ENCODE measurements at regions not wholly inside any gene's neighbourhood (a gene's known extent, or its start where the extent isn't known, plus 50 kb on each side); places are given as distances from the start of the nearest gene placed in this dataset.

DNA sequence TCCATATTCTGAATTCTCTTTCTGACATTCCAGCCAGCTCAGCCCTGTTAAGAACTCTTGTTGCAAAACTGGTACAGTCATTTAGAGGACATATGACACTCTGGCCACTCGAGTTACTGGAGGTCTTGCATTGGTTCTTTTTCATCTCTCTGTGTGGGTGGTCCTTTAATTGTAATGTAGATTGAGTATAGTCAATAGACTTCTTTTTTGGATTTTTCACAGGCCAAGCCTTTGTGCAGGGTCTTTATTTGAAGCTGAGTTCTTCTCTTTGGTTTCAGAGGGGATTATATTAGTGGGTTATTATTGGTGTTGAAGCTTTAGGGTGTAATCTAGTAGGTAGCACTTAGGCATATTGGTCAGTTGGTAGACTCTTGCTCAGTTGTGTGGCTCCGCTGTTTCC lies 118.0 kb upstream of the GIMD1 start:
- no peak for DNase-seq (ENCODE audit: extremely low read depth in 1 of 11, low read depth in 9 of 11, low spot score in 4 of 11)

DNA sequence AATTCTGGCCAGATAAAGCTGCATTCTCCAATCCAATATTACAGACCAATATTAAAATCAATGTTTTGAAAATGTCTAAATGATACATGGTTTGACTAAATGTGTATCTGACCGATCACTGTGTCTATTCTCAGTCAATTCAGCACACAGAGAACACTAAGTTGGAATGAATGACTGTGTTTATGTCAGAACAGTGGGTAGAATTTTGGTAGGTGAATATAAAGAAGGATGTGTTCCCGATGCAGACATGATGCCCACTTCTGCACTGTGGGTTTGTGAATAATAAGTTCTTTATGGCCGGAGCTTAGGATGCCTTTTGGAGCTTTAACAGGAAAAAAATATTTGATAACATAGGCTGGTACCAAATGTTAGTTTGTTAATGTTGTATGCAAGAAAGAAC lies 113.2 kb upstream of the GIMD1 start:
- DNase-seq (ENCODE audit: extremely low read depth in 1 of 11, low read depth in 9 of 11, low spot score in 4 of 11): no peak

DNA sequence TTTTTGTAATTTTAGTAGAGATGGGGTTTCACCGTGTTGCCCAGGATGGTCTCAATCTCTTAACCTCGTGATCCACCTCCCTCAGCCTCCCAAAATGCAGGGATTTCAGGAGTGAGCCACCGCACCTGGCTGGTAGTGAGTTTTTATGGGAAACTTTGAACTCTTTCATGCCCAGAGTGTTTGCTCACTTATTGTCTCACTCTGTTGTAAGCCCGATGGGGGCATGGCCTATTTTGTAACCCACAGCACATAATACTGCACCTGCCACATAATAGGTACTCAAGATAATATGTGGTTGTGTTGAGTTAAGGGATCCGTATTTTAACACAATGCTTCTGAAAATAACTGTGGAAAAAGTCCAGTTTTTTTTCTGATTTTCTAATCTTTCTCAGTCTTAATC lies 109.6 kb upstream of the GIMD1 start:
- DNase-seq (ENCODE audit: extremely low read depth in 1 of 11, low read depth in 9 of 11, low spot score in 4 of 11): no peak

DNA sequence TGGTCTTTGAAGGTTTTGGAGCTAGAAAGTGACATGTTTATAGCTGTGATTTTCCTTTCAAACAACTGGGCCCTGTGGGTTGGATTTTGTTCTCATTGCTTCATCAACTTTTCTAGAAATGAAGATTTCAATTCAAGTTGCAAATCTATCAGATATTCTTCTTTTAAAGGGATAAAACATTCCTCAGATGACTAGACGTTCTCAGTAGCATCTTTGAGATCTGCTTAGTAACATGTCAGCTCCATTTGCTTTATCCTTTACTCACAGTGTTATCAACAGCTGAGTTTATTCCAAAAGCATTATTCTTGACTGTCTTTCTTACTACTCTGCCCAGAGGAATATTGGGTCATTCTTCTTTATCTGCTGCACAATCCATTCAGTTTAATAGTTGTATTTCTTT lies 108.2 kb upstream of the GIMD1 start:
- no peak for DNase-seq (ENCODE audit: extremely low read depth in 1 of 11, low read depth in 9 of 11, low spot score in 4 of 11)

DNA sequence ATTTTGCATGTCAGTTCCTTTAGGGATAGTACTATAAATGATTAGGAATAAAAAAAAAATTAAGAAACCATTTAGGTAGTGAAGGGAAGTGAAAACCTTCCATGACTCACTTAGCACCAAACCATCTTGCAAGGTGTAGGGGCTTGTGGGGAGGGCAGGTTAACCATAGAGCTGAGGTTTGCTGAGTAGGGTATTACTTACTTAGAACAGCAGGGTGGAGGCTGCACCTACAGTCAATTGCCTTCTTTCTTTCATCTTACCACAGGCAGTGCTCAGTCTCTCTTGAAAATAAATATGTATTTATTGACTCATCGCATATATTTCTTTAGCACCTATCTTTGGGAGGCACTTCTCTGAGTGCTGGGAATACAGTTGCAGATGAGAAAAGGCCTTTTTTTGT lies 104.9 kb upstream of the GIMD1 start:
- DNase-seq (ENCODE audit: extremely low read depth in 1 of 11, low read depth in 9 of 11, low spot score in 4 of 11): no peak

DNA sequence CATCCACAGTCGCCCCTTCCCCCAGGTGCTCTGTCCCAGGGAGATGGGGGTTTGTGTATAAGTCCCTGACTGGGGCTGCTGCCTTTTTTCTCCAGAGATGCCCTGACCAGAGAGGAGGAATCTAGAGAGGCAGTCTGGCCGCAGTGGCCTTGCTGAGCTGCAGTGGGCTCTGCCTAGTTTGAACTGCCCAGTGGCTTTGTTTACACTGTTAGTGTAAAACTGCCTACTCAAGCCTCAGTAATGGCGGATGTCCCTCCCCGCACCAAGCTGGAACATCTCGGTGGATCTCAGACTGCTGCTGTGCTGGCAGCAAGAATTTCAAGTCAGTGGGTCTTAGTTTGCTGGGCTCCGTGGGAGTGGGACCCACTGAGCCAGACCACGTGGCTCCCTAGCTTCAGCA lies 102.6 kb upstream of the GIMD1 start:
- DNase-seq (ENCODE audit: extremely low read depth in 1 of 11, low read depth in 9 of 11, low spot score in 4 of 11): no peak

DNA sequence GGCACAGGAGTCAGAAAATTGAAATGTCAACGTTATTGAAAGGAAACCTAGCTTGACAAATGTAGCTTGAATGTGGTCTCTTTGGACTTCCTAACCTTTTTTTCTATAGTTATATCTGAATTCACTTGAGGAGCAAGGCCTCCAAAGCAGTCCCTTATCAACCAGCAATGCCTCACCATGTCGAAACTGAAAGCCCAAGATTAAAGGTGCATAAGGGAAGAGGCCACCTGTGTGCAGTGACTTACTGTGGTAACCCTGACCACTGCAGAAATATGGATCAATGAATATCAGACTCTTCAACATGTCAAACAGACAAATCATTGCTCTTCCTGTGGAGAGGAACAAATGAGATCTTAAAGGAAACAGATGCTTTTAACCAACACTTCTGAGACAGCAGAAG lies 95.0 kb upstream of the GIMD1 start:
- no peak for DNase-seq (ENCODE audit: extremely low read depth in 1 of 11, low read depth in 9 of 11, low spot score in 4 of 11)

DNA sequence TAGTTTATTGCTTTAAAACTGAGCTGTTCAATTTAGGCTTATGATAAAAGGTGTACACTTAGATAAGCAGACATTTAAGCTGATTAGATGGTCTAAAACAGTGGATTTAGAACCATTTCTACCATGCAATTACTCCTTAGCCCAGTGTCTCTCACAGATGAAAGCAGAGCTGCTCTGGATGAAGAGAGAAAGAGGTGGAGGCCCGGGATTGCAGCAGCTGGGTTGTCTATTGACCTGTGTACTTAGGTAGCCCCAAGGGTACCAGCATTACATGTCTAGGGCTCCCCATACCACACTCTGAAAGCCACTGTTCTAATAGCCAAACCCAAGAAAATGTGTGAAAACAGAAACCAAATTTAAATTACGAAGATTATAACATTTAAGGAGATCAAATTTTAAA lies 86.0 kb upstream of the GIMD1 start:
- DNase-seq (ENCODE audit: extremely low read depth in 1 of 11, low read depth in 9 of 11, low spot score in 4 of 11): no peak

DNA sequence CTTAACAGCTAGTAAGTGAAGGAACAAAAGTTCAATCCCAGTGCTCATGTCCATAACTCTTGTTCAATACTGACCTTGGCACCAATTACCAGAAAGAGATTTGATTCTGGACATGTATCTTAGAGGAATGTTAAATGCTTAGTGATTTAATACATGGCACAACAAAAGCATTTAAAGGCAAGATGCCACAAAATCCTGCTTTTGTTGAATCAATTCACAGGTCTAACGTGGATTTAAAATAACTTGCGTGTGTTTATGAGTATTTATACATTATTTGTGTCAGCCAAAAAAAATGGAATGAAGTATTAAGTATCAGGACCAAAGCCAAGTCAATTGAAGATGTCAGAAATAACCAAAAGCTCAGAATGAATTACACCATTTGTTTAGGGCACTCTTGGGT lies 85.4 kb upstream of the GIMD1 start:
- DNase-seq (ENCODE audit: extremely low read depth in 1 of 11, low read depth in 9 of 11, low spot score in 4 of 11): no peak

DNA sequence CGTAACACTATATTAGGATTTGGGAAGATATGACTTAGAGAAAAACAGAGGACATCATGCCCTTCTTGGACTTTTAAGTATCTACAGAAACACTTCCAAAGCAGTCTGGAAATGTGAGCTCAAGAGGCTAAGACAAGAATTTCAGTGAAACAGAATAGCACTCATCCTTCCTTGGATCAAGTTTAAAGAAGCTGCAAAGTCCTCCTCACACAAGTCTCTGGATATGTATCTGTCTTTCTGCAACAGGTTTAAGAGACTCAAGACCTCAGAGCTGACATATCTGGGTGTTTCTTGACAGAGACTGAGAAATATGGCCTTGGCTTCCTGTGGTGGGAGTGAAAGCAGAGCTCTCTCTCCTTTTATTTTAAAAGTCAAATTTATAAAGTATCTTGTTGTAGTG lies 82.5 kb upstream of the GIMD1 start:
- no peak for DNase-seq (ENCODE audit: extremely low read depth in 1 of 11, low read depth in 9 of 11, low spot score in 4 of 11)

DNA sequence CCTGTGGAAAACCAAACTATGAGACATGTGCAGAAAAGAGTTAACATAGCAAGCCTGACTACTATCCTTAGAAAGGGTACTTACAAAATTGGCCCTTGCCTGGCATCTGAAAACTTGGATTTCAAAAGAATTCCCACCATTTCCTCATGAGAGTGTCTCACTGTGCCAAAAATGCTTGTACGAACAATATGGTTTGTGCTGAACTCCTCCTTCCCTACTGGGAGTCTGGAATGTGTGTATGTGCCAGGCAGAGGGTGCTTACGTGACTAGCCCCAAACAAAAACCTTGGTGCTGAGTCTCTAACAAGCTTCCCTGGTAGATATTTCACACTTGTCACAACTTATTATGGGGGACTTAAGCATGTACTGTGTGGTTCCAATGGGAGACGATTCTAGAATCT lies 81.7 kb upstream of the GIMD1 start:
- DNase-seq (ENCODE audit: extremely low read depth in 1 of 11, low read depth in 9 of 11, low spot score in 4 of 11): no peak

DNA sequence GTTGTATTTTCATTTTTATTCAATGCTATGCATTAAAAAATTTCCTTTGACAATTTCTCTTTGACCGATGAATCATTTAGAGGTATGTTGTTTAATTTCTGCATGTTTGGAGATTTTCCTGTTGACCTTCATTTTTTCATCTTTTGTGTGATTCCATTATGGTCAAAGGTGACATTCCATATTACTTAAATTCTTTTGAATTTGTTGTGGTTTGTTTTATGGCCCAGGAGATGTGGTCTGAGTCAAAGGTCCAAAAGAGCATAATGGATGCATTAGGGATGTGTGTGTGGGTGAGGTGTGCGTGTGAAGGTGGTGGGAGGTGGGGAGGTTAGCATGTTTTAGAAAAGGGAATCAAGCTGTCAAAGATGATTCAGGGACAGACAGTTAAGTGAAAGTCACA lies 76.0 kb upstream of the GIMD1 start:
- no peak for DNase-seq (ENCODE audit: extremely low read depth in 1 of 11, low read depth in 9 of 11, low spot score in 4 of 11)

DNA sequence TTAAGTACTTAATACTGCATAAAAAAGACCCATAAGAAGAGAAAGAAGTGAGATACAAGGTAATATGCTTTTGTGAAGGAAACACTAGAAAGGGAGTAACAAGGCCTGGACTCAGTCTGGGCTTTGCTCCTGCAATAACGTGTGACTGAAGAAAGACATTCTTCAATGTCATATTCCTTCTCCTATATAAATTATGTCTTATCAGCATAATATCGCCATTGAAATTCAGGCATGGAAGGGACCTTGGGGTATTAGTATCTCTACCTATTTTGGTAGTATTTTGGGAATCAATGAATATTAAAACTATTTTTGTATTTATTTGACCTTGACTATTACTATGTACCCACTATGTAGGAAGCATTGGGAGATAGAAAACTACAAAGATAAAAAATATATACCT lies 62.2 kb upstream of the GIMD1 start:
- no peak for DNase-seq (ENCODE audit: extremely low read depth in 1 of 11, low read depth in 9 of 11, low spot score in 4 of 11)

DNA sequence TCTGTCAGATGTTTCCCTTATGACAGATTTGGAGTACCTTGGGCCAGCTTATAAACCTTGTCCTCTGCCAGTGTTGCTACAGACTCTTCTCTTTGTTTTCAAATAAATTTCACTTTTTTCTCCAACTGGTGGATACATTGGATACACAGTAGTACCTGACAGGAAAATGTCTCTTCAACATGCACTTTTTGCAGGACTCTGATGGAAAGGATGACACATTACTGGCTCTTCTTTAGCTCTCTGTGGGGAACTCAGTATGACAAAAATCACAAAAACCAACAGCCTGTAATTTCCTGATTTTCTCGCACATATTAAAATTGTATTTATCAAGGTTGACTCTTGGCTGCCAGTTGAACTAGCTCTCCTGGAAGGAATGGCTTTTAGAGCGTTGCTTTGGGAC lies 61.3 kb upstream of the GIMD1 start:
- DNase-seq (ENCODE audit: extremely low read depth in 1 of 11, low read depth in 9 of 11, low spot score in 4 of 11): no peak

DNA sequence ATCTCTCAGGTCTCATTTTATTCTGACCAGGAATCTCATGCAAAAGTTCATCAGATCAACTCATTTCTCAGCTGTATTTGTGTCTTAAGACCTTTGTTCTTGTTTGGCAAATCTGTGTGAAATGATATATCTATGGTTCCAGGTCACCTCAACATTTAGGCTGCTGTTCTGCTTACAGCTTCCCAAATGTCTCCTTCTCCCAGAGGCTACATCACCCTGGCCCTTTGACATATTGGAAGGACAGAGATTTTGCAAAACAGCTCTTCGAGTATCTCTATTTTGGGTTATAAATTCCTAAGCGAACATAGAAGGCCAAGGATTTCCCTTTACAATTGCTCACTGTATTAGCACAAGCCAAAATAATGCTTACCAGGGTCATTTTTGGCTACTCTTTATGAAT lies 57.5 kb upstream of the GIMD1 start:
- DNase-seq (ENCODE audit: extremely low read depth in 1 of 11, low read depth in 9 of 11, low spot score in 4 of 11): no peak

DNA sequence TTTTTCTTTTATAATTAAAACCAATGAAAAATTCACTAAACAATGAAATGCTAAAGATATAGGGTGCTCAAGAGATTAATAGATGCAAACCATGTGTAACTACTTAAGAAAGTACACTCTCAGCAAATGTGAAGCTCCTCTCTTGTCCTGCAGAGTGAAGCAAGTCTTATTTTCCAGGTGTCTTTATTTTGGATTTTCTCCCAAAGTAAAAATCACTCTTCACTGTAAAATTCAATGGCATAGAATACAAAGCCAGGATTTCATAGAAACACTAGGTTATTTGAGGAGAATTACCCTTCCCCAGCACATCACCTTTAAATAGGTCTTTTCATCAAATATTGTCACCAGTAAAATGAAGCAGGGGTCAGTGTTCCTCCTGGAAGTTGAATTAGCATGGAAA lies 57.0 kb upstream of the GIMD1 start:
- DNase-seq (ENCODE audit: extremely low read depth in 1 of 11, low read depth in 9 of 11, low spot score in 4 of 11): no peak

DNA sequence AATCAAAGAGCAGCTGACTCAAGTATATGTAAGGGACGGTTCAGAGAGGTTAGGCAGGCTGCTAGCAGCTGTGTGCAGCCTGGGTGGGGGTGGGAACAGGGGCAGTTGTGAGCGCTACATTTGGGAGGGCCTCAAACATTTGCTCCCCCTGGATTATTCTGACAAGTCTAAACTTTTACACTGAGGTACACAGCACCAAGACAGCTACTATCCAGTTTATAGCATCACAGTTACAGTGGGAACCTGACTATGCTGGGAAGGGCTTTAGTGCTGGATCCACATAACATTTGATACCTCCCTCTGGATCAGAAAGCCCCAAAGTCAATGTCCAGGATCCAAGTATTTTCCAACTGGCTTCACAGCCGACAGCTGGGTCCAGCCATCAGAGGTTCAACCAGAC lies 55.8 kb upstream of the GIMD1 start:
- DNase-seq (ENCODE audit: extremely low read depth in 1 of 11, low read depth in 9 of 11, low spot score in 4 of 11): no peak

DNA sequence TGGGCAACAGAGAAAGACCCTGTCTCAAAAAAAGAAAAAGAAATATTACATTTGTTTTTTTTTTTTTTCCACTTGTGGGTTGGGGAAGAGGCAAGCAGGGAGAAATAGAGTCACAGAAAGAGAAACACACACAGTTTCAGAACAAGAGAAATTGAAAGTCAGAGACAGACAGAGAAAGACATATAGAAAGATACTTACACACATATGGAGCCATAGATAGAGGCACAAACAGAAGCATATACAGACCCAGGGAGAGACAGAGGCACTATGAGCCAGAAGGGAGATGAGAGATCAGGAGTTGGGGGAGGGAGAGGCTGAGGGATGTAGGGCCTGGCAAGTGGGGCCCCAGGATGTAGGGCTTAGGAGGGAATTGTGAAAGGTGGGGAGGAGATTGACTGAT lies 55.2 kb upstream of the GIMD1 start:
- DNase-seq (ENCODE audit: extremely low read depth in 1 of 11, low read depth in 9 of 11, low spot score in 4 of 11): no peak

DNA sequence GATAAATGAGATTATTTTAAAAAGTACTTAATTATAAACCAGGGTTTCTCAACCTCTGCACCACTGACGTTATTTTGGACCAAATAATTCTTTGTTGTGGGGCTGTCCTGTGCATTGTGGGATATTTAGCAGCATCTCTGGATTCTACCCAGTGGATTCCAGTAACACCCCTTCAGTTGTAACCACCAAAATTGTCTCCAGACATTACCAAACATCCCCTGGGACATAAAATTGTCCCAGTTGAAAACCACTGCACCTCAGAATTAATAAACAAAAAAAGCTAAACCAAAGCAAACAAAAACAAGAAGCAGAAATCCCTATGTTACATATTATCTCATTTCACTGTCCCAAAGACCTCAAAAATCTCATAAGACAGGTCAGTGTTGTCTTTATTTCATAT lies 54.2 kb upstream of the GIMD1 start:
- no peak for DNase-seq (ENCODE audit: extremely low read depth in 1 of 11, low read depth in 9 of 11, low spot score in 4 of 11)

DNA sequence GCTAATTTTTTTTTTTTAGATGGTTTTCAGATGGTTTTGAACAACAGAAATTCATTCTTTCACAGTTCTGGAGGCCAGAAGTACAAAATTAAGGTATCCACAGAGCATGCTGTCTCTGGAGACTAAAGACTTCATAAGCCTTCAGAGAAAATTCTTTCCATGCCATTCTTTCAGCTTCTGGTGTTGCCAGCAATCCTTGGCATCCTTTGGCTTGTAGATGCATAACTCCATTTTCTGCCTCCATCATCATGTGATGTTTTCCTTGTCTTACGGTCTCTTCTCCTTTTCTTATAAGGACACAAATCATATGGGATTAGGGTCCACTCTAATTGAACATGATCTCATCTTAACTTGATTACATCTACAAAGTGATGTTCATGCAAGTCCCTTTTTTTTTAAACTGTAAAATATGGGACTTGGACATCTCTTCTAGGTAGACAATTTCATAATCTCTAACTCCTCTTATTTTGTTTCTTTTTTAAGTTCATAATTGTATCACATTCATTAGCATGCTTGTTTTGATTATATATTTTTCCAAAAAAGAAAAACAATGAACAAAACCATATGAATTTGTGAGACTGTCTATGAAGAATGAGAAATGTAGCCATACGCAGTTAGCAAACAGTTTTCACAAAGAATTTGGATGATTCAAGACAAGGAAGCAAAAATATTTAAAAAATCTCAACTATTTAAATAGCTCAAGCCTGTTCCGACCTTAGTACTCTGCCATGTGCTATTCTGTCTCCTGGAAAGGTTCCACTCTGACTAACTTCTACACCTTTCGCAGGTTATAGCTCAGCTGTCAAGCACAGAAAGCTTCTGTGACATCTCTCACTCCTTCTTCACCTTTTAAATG lies 53.1 kb upstream of the GIMD1 start:
- DNase-seq (ENCODE audit: extremely low read depth in 1 of 11, low read depth in 9 of 11, low spot score in 4 of 11): no peak

DNA sequence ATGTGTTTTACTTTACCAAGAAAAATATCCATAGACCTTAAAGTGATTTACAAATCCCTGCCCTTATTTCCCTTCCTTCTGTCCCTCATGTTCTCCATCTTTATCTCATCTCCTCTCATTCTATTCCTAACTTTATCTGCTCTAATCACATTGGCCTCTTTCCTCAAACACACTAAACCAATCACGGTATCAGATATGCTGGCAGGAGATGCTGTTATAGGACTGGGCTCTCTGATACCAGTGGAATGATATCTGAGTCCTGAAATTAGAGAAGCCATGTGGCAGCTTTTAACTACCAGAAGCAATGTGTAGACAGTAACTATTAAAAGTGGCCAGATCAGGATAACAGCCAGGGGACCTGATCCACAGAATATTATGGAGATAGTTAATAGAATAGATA lies 49.9 kb upstream of the GIMD1 start:
- no peak for DNase-seq (ENCODE audit: extremely low read depth in 1 of 11, low read depth in 9 of 11, low spot score in 4 of 11)

Data from renal cortex interstitium (tissue), 11 donors.